ENCODE measurements at regions not wholly inside any gene's neighbourhood (a gene's known extent, or its start where the extent isn't known, plus 50 kb on each side); places are given as distances from the start of the nearest gene placed in this dataset.

GRCh38 chr2:204340511-204340910, 204.8 kb upstream of the PARD3B start:
- DNase-seq (ENCODE audit: low read depth in 4 of 6, low spot score in 6 of 6): no peak
- no peak overlapping the region for H3K27ac ChIP-seq (ENCODE audit: low read depth, low read length)
- H3K4me1 ChIP-seq (ENCODE audit: control insufficient read depth, insufficient read depth, low read length): no peaks in the 10 kb centered on the region
- no peak overlapping the region for H3K4me3 ChIP-seq (ENCODE audit: low read depth, low read length)
- H3K36me3 ChIP-seq (ENCODE audit: control insufficient read depth, insufficient read depth, low read length): no peaks in the 10 kb centered on the region
- H3K9me3 ChIP-seq (ENCODE audit: control insufficient read depth, insufficient read depth, low read length): no peaks in the 10 kb centered on the region
- no peaks in the 10 kb centered on the region for H3K27me3 ChIP-seq (ENCODE audit: control insufficient read depth, insufficient read depth, low read length)
- no CpG with 5 or more reads among the region's 6 CpGs for WGBS (ENCODE audit: insufficient coverage)

GRCh38 chr2:204341887-204342276, 203.4 kb upstream of the PARD3B start:
- no peak overlapping the region for H3K27ac ChIP-seq (ENCODE audit: low read depth, low read length)
- WGBS (ENCODE audit: insufficient coverage): no CpG with 5 or more reads among the region's 2 CpGs

GRCh38 chr2:204343685-204344084, 201.6 kb upstream of the PARD3B start:
- H3K4me1 ChIP-seq (ENCODE audit: control insufficient read depth, insufficient read depth, low read length): no peaks in the 10 kb centered on the region
- no peak overlapping the region for H3K27ac ChIP-seq (ENCODE audit: low read depth, low read length)
- H3K4me3 ChIP-seq (ENCODE audit: low read depth, low read length): no peak overlapping the region
- no peaks in the 10 kb centered on the region for H3K9me3 ChIP-seq (ENCODE audit: control insufficient read depth, insufficient read depth, low read length)
- 100% methylated on average over 2 of the region's 2 CpGs for WGBS (ENCODE audit: insufficient coverage)
- H3K27me3 ChIP-seq (ENCODE audit: control insufficient read depth, insufficient read depth, low read length): no peaks in the 10 kb centered on the region
- no peaks in the 10 kb centered on the region for H3K36me3 ChIP-seq (ENCODE audit: control insufficient read depth, insufficient read depth, low read length)
- DNase-seq (ENCODE audit: low read depth in 4 of 6, low spot score in 6 of 6): no peak

More at GRCh38 chr2:204341887-204342276, 203.4 kb upstream of the PARD3B start:
- H3K4me3 ChIP-seq (ENCODE audit: low read depth, low read length): no peak overlapping the region
- no peak for DNase-seq (ENCODE audit: low read depth in 4 of 6, low spot score in 6 of 6)
- no peaks in the 10 kb centered on the region for H3K9me3 ChIP-seq (ENCODE audit: control insufficient read depth, insufficient read depth, low read length)
- no peaks in the 10 kb centered on the region for H3K36me3 ChIP-seq (ENCODE audit: control insufficient read depth, insufficient read depth, low read length)
- H3K4me1 ChIP-seq (ENCODE audit: control insufficient read depth, insufficient read depth, low read length): no peaks in the 10 kb centered on the region
- H3K27me3 ChIP-seq (ENCODE audit: control insufficient read depth, insufficient read depth, low read length): no peaks in the 10 kb centered on the region

GRCh38 chr2:204344119-204344518, 201.2 kb upstream of the PARD3B start:
- Histone ChIP-seq H3K36me3 (ENCODE audit: control insufficient read depth, insufficient read depth, low read length) (no peaks in the 10 kb centered on the region), H3K9me3 (ENCODE audit: control insufficient read depth, insufficient read depth, low read length) (no peaks in the 10 kb centered on the region), H3K4me3 (ENCODE audit: low read depth, low read length) (no peak overlapping the region), H3K4me1 (ENCODE audit: control insufficient read depth, insufficient read depth, low read length) (no peaks in the 10 kb centered on the region), H3K27ac (ENCODE audit: low read depth, low read length) (no peak overlapping the region), H3K27me3 (ENCODE audit: control insufficient read depth, insufficient read depth, low read length) (no peaks in the 10 kb centered on the region)
- DNase-seq (ENCODE audit: low read depth in 4 of 6, low spot score in 6 of 6): no peak
- WGBS (ENCODE audit: insufficient coverage): 78% methylated on average over 2 of the region's 2 CpGs

- whole genome bisulfite sequencing (ENCODE audit: insufficient coverage): no CpG with 5 or more reads among the region's 3 CpGs
- H3K36me3 ChIP-seq (ENCODE audit: control insufficient read depth, insufficient read depth, low read length): no peaks in the 10 kb centered on the region
- H3K4me1 ChIP-seq (ENCODE audit: control insufficient read depth, insufficient read depth, low read length): no peaks in the 10 kb centered on the region
- H3K4me3 ChIP-seq (ENCODE audit: low read depth, low read length): no peak overlapping the region
- H3K9me3 ChIP-seq (ENCODE audit: control insufficient read depth, insufficient read depth, low read length): no peaks in the 10 kb centered on the region
- no peaks in the 10 kb centered on the region for H3K27me3 ChIP-seq (ENCODE audit: control insufficient read depth, insufficient read depth, low read length)
- DNase-seq (ENCODE audit: low read depth in 4 of 6, low spot score in 6 of 6): no peak
- no peak overlapping the region for H3K27ac ChIP-seq (ENCODE audit: low read depth, low read length)
These were observed 198.4 kb upstream of the PARD3B start for GRCh38 chr2:204346906-204347305.

GRCh38 chr2:204353823-204354222, 191.5 kb upstream of the PARD3B start:
- no peaks in the 10 kb centered on the region for H3K36me3 ChIP-seq (ENCODE audit: control insufficient read depth, insufficient read depth, low read length)
- H3K9me3 ChIP-seq (ENCODE audit: control insufficient read depth, insufficient read depth, low read length): no peaks in the 10 kb centered on the region
- no peak overlapping the region for H3K27ac ChIP-seq (ENCODE audit: low read depth, low read length)
- H3K4me3 ChIP-seq (ENCODE audit: low read depth, low read length): no peak overlapping the region
- no peaks in the 10 kb centered on the region for H3K27me3 ChIP-seq (ENCODE audit: control insufficient read depth, insufficient read depth, low read length)
- H3K4me1 ChIP-seq (ENCODE audit: control insufficient read depth, insufficient read depth, low read length): peaks cover 7% of the 10 kb centered on the region
- no peak for DNase-seq (ENCODE audit: low read depth in 4 of 6, low spot score in 6 of 6)
- WGBS (ENCODE audit: insufficient coverage): 81% methylated on average over 3 of the region's 4 CpGs

- no peak for DNase-seq (ENCODE audit: low read depth in 4 of 6, low spot score in 6 of 6)
- H3K36me3 ChIP-seq (ENCODE audit: control insufficient read depth, insufficient read depth, low read length): no peaks in the 10 kb centered on the region
- WGBS (ENCODE audit: insufficient coverage): 100% methylated on average over 1 of the region's 2 CpGs
- no peaks in the 10 kb centered on the region for H3K27me3 ChIP-seq (ENCODE audit: control insufficient read depth, insufficient read depth, low read length)
- H3K4me1 ChIP-seq (ENCODE audit: control insufficient read depth, insufficient read depth, low read length): peaks cover 7% of the 10 kb centered on the region
- no peak overlapping the region for H3K27ac ChIP-seq (ENCODE audit: low read depth, low read length)
- H3K9me3 ChIP-seq (ENCODE audit: control insufficient read depth, insufficient read depth, low read length): no peaks in the 10 kb centered on the region
- no peak overlapping the region for H3K4me3 ChIP-seq (ENCODE audit: low read depth, low read length)
These were observed 190.8 kb upstream of the PARD3B start for GRCh38 chr2:204354442-204354856.

- no peak for DNase-seq (ENCODE audit: low read depth in 4 of 6, low spot score in 6 of 6)
- Histone ChIP-seq H3K36me3 (ENCODE audit: control insufficient read depth, insufficient read depth, low read length) (no peaks in the 10 kb centered on the region), H3K4me1 (ENCODE audit: control insufficient read depth, insufficient read depth, low read length) (peaks cover 7% of the 10 kb centered on the region), H3K27me3 (ENCODE audit: control insufficient read depth, insufficient read depth, low read length) (no peaks in the 10 kb centered on the region), H3K4me3 (ENCODE audit: low read depth, low read length) (no peak overlapping the region), H3K27ac (ENCODE audit: low read depth, low read length) (no peak overlapping the region), H3K9me3 (ENCODE audit: control insufficient read depth, insufficient read depth, low read length) (no peaks in the 10 kb centered on the region)
- no CpG with 5 or more reads among the region's 1 CpG for WGBS (ENCODE audit: insufficient coverage)
These were observed 189.6 kb upstream of the PARD3B start for GRCh38 chr2:204355688-204356087.

- Histone ChIP-seq H3K27ac (ENCODE audit: low read depth, low read length) (no peak overlapping the region), H3K4me3 (ENCODE audit: low read depth, low read length) (no peak overlapping the region), H3K27me3 (ENCODE audit: control insufficient read depth, insufficient read depth, low read length) (no peaks in the 10 kb centered on the region), H3K4me1 (ENCODE audit: control insufficient read depth, insufficient read depth, low read length) (peaks cover 7% of the 10 kb centered on the region), H3K36me3 (ENCODE audit: control insufficient read depth, insufficient read depth, low read length) (no peaks in the 10 kb centered on the region), H3K9me3 (ENCODE audit: control insufficient read depth, insufficient read depth, low read length) (no peaks in the 10 kb centered on the region)
- 54% methylated on average over 2 of the region's 4 CpGs for WGBS (ENCODE audit: insufficient coverage)
- DNase-seq (ENCODE audit: low read depth in 4 of 6, low spot score in 6 of 6): peak in 1 of 6 donors; percentile 59
These were observed 189.1 kb upstream of the PARD3B start for GRCh38 chr2:204356151-204356641.

GRCh38 chr2:204357286-204357685, 188.0 kb upstream of the PARD3B start:
- H3K9me3 ChIP-seq (ENCODE audit: control insufficient read depth, insufficient read depth, low read length): no peaks in the 10 kb centered on the region
- no peak overlapping the region for H3K4me3 ChIP-seq (ENCODE audit: low read depth, low read length)
- peaks cover 7% of the 10 kb centered on the region for H3K4me1 ChIP-seq (ENCODE audit: control insufficient read depth, insufficient read depth, low read length)
- no peaks in the 10 kb centered on the region for H3K27me3 ChIP-seq (ENCODE audit: control insufficient read depth, insufficient read depth, low read length)
- no peak overlapping the region for H3K27ac ChIP-seq (ENCODE audit: low read depth, low read length)
- 48% methylated on average over 4 of the region's 9 CpGs for WGBS (ENCODE audit: insufficient coverage)
- peak in 1 of 6 donors; percentile 87 for DNase-seq (ENCODE audit: low read depth in 4 of 6, low spot score in 6 of 6)
- no peaks in the 10 kb centered on the region for H3K36me3 ChIP-seq (ENCODE audit: control insufficient read depth, insufficient read depth, low read length)

Measured in spinal cord (tissue), 9 donors.